Tibial nerve (tissue), 3 donors: ENCODE measurements at regions not wholly inside any gene's neighbourhood (a gene's known extent, or its start where the extent isn't known, plus 50 kb on each side); places are given as distances from the start of the nearest gene placed in this dataset.

Experiments used
- POLR2A ChIP-seq, 2 donors: fragments of 450-650 bp; IDR thresholded peaks; one replicate each; pipeline ENCODE4 v1.6.1; 2017; ENCODE audit warnings: antibody characterized with exemption in 2 of 2, mild to moderate bottlenecking in 2 of 2, moderate library complexity in 2 of 2
- TF ChIP-seq, protein P1 (sequence below), 5 experiments: fragments of 200-600 bp in 3 of 5; fragments of 450-650 bp in 2 of 5; sonication (generic) in 3 of 5; IDR thresholded peaks; one replicate each; pipeline ENCODE4 v1.5.1; 2016 to 2019; ENCODE audit warnings: antibody characterized with exemption in 5 of 5, mild to moderate bottlenecking in 3 of 5, moderate library complexity in 2 of 5

GRCh38 chr12:105858981-105859710, 279.6 kb downstream of the NUAK1 start:
- TF ChIP-seq, protein P1, sequence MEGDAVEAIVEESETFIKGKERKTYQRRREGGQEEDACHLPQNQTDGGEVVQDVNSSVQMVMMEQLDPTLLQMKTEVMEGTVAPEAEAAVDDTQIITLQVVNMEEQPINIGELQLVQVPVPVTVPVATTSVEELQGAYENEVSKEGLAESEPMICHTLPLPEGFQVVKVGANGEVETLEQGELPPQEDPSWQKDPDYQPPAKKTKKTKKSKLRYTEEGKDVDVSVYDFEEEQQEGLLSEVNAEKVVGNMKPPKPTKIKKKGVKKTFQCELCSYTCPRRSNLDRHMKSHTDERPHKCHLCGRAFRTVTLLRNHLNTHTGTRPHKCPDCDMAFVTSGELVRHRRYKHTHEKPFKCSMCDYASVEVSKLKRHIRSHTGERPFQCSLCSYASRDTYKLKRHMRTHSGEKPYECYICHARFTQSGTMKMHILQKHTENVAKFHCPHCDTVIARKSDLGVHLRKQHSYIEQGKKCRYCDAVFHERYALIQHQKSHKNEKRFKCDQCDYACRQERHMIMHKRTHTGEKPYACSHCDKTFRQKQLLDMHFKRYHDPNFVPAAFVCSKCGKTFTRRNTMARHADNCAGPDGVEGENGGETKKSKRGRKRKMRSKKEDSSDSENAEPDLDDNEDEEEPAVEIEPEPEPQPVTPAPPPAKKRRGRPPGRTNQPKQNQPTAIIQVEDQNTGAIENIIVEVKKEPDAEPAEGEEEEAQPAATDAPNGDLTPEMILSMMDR (IDR thresholded peaks at IDR 0.05): no peak
- no peak for TF ChIP-seq POLR2A (IDR thresholded peaks at IDR 0.05)
